ENCODE measurements at regions not wholly inside any gene's neighbourhood (a gene's known extent, or its start where the extent isn't known, plus 50 kb on each side); places are given as distances from the start of the nearest gene placed in this dataset.

- DNase-seq (ENCODE audit: low read depth), result no peak
- TF ChIP-seq, protein P1, sequence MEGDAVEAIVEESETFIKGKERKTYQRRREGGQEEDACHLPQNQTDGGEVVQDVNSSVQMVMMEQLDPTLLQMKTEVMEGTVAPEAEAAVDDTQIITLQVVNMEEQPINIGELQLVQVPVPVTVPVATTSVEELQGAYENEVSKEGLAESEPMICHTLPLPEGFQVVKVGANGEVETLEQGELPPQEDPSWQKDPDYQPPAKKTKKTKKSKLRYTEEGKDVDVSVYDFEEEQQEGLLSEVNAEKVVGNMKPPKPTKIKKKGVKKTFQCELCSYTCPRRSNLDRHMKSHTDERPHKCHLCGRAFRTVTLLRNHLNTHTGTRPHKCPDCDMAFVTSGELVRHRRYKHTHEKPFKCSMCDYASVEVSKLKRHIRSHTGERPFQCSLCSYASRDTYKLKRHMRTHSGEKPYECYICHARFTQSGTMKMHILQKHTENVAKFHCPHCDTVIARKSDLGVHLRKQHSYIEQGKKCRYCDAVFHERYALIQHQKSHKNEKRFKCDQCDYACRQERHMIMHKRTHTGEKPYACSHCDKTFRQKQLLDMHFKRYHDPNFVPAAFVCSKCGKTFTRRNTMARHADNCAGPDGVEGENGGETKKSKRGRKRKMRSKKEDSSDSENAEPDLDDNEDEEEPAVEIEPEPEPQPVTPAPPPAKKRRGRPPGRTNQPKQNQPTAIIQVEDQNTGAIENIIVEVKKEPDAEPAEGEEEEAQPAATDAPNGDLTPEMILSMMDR (conservative IDR thresholded peaks at IDR 0.05; ENCODE audit: low read depth, low read length), result no peak
- H3K4me3 ChIP-seq (ENCODE audit: low read depth, low read length), result no peak overlapping the region
These were observed 253.8 kb upstream of the DMD start for GRCh38 chrX:33465137-33465536.

- TF ChIP-seq, protein P1 (conservative IDR thresholded peaks at IDR 0.05; ENCODE audit: low read depth, low read length), result no peak
- DNase-seq (ENCODE audit: low read depth), result no peak
These were observed 245.8 kb upstream of the DMD start for GRCh38 chrX:33457102-33457501.

DNA sequence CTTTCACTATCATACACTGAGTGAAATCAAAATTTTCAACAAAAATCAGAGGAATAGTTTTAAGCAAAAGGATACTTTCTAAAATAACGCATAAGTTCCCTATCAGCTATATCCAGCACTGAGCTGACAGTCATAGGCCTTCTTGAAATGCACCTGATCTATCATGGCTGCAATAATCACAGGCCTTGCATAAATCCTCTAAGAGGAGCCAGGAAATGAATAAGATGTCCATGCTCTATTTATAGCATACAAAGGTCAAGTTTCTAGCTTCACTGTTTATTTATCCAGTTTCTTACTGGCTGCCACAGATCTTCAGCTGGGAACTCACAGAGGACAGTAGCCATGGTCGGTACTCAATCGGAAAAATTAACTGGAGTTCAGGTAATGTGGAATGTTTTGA is 235.9 kb upstream of the DMD start:
- no peak overlapping the region for H3K4me3 ChIP-seq (ENCODE audit: low read depth, low read length)
- TF ChIP-seq, protein P1 (conservative IDR thresholded peaks at IDR 0.05; ENCODE audit: low read depth, low read length), result no peak
- no peak for DNase-seq (ENCODE audit: low read depth)

More at GRCh38 chrX:33457102-33457501, 245.8 kb upstream of the DMD start:
- no peak overlapping the region for H3K4me3 ChIP-seq (ENCODE audit: low read depth, low read length)

DNA sequence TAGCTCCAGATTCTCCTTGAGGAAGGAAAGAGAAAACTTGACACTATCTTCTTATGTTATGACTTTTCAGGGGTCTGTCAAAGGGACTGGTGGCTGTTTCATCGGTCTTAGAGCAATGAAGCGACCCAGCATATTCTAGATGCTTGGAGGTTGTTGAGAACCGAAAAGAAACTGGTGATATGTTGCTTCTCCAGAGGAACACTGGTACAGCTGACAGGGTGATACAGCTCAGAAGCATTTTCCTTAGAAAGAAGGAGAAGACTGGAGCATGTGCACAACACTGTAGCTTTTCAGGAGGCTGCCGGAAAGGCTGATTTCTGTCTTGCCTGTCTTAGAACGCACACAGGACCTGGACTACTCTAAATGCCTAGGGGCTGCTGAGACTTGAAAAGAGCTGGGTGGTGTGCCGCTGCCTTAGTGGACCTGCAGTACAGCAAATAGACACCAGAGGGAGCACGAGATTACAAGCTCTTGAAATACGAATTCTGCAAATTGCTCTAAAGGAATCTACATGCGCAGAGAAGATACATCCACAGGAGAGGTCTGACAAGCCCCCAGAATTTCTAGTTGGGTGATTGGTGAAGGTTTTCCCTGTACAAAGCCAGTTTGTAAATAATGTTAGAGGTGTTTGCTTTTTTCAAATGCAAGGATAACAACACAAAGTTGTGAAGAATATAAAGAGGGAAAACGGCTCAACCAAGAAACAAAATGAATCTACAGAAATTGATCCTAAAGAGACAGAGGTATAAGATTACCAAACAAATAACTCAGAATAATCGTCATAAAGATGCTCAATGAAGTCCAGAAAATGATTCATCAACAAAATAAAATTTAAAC is 223.1 kb upstream of the DMD start:
- no peak overlapping the region for H3K4me3 ChIP-seq (ENCODE audit: low read depth, low read length)
- TF ChIP-seq, protein P1 (conservative IDR thresholded peaks at IDR 0.05; ENCODE audit: low read depth, low read length), result peak; percentile 72
- DNase-seq (ENCODE audit: low read depth), result no peak

- TF ChIP-seq, protein P1 (conservative IDR thresholded peaks at IDR 0.05; ENCODE audit: low read depth, low read length), result no peak
- no peak for DNase-seq (ENCODE audit: low read depth)
- no peak overlapping the region for H3K4me3 ChIP-seq (ENCODE audit: low read depth, low read length)
These were observed 205.0 kb upstream of the DMD start for GRCh38 chrX:33416273-33416805.

- H3K4me3 ChIP-seq (ENCODE audit: low read depth, low read length), result no peak overlapping the region
- no peak for DNase-seq (ENCODE audit: low read depth)
- TF ChIP-seq, protein P1 (conservative IDR thresholded peaks at IDR 0.05; ENCODE audit: low read depth, low read length), result no peak
These were observed 204.1 kb upstream of the DMD start for GRCh38 chrX:33415459-33415858.
